Uterus (tissue), 3 donors: ENCODE measurements at regions not wholly inside any gene's neighbourhood (a gene's known extent, or its start where the extent isn't known, plus 50 kb on each side); places are given as distances from the start of the nearest gene placed in this dataset.
"Not testable (repeated sequence)": the region's sequence is repeated elsewhere in the genome, so short reads cannot be mapped to it uniquely, and the experiment has no call there.

Source experiments
- DNase-seq, 2 donors: peaks; one replicate each; pipeline ENCODE4 v3.0.0-alpha.2; 2019 to 2020
- H3K27ac ChIP-seq, 2 donors: fragments of 200-600 bp; sonication (generic); 1 replicate in 1 of 2; 2 replicates in 1 of 2; pipeline ENCODE4 v1.5.1; 2016 to 2018
- H3K27me3 ChIP-seq, 2 donors: fragments of 200-600 bp; sonication (generic); one replicate each; pipeline ENCODE4 v1.5.1; 2018 to 2019; ENCODE audit warnings: control low read depth in 1 of 2
- H3K36me3 ChIP-seq, 2 donors: fragments of 200-600 bp; sonication (generic); one replicate each; pipeline ENCODE4 v1.5.1; 2019; ENCODE audit warnings: control low read depth in 1 of 2
- H3K4me1 ChIP-seq, 2 donors: fragments of 200-600 bp; sonication (generic); one replicate each; pipeline ENCODE4 v1.5.1; 2018 to 2019; ENCODE audit warnings: control low read depth in 1 of 2
- H3K4me3 ChIP-seq, 2 donors: fragments of 200-600 bp; sonication (generic); 1 replicate in 1 of 2; 2 replicates in 1 of 2; pipeline ENCODE4 v1.5.1; 2018 to 2019; ENCODE audit warnings: mild to moderate bottlenecking in 1 of 2
- H3K9me3 ChIP-seq, 2 donors: fragments of 200-600 bp; sonication (generic); one replicate each; pipeline ENCODE4 v1.5.1; 2019; ENCODE audit warnings: control low read depth in 1 of 2
- CTCF ChIP-seq, 4 experiments: fragments of 200-600 bp in 2 of 4; fragments of 450-650 bp in 2 of 4; sonication (generic) in 2 of 4; IDR thresholded peaks; one replicate each; pipeline ENCODE4 v1.5.1; 2016 to 2019; ENCODE audit warnings: antibody characterized with exemption in 4 of 4, mild to moderate bottlenecking in 2 of 4, moderate library complexity in 1 of 4
- POLR2A ChIP-seq, 2 donors: fragments of 450-650 bp; IDR thresholded peaks; one replicate each; pipeline ENCODE4 v1.6.1; 2016; ENCODE audit warnings: antibody characterized with exemption in 2 of 2, mild to moderate bottlenecking in 1 of 2, moderate library complexity in 1 of 2
- intact Hi-C: fragments of 100-400 bp; cut with DNase I; formaldehyde crosslinking; loops from one replicate; pipeline ENCODE4 v1.15.1; 2023; ENCODE audit warnings: low total_unique reads
- donor health status: DM: yes; HTN: yes; CAD: no.

GRCh38 chr1:193438771-193439170, 252.4 kb upstream of the B3GALT2 start:
- Histone ChIP-seq H3K36me3 (no peaks in the 10 kb centered on the region), H3K27ac (no peak overlapping the region), H3K4me1 (no peaks in the 10 kb centered on the region), H3K27me3 (no peaks in the 10 kb centered on the region), H3K9me3 (no peaks in the 10 kb centered on the region), H3K4me3 (no peak overlapping the region)
- TF ChIP-seq CTCF (IDR thresholded peaks at IDR 0.05) = no peak
- no peak for TF ChIP-seq POLR2A (IDR thresholded peaks at IDR 0.05)
- no peak for DNase-seq
- intact Hi-C loops = no loop called here

GRCh38 chr1:193438312-193438711, 251.9 kb upstream of the B3GALT2 start:
- no peak overlapping the region for H3K27ac ChIP-seq
- no peaks in the 10 kb centered on the region for H3K9me3 ChIP-seq
- DNase-seq = no peak
- H3K4me1 ChIP-seq = no peaks in the 10 kb centered on the region
- no peak overlapping the region for H3K4me3 ChIP-seq
- TF ChIP-seq POLR2A (IDR thresholded peaks at IDR 0.05) (no peak), CTCF (IDR thresholded peaks at IDR 0.05) (no peak)
- H3K27me3 ChIP-seq = no peaks in the 10 kb centered on the region
- H3K36me3 ChIP-seq = no peaks in the 10 kb centered on the region
- intact Hi-C loops = no loop called here

- Histone ChIP-seq H3K27ac (no peak overlapping the region), H3K36me3 (no peaks in the 10 kb centered on the region), H3K4me3 (no peak overlapping the region), H3K4me1 (no peaks in the 10 kb centered on the region), H3K9me3 (no peaks in the 10 kb centered on the region), H3K27me3 (no peaks in the 10 kb centered on the region)
- TF ChIP-seq CTCF (IDR thresholded peaks at IDR 0.05) (no peak), POLR2A (IDR thresholded peaks at IDR 0.05) (no peak)
- no peak for DNase-seq
- intact Hi-C loops = no loop called here
These were observed 251.4 kb upstream of the B3GALT2 start for GRCh38 chr1:193437785-193438184.

- intact Hi-C loops, H3K27me3 ChIP-seq, H3K4me1 ChIP-seq, DNase-seq, H3K27ac ChIP-seq, H3K36me3 ChIP-seq, H3K9me3 ChIP-seq, H3K4me3 ChIP-seq: not testable (repeated sequence)
These were observed 250.9 kb upstream of the B3GALT2 start for GRCh38 chr1:193437333-193437732.

GRCh38 chr1:193435781-193436180, 249.4 kb upstream of the B3GALT2 start:
- H3K27ac ChIP-seq = no peak overlapping the region
- no peak for TF ChIP-seq POLR2A (IDR thresholded peaks at IDR 0.05)
- TF ChIP-seq CTCF (IDR thresholded peaks at IDR 0.05) = no peak
- H3K9me3 ChIP-seq = no peaks in the 10 kb centered on the region
- intact Hi-C loops = no loop called here
- H3K36me3 ChIP-seq = no peaks in the 10 kb centered on the region
- no peak for DNase-seq
- H3K4me1 ChIP-seq = no peaks in the 10 kb centered on the region
- H3K4me3 ChIP-seq = no peak overlapping the region
- H3K27me3 ChIP-seq = no peaks in the 10 kb centered on the region

DNA sequence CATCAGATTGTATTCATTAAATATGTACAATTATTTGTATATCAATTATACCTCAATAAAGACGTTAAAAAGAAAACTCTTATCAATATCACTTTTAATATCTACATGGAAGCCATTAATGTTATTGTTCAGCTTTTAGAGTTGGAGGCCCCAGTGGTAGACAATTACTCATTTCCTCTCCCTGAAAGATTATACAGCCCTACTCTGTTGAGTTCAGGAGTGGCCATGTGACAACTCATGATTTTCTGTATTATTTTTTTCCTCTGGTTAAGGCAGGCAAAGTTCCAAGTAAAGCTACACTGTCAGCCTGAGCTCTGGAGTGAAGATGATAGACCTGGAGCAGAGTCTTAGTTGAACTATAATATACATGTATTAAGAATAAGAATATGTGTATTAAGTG, 247.9 kb upstream of the B3GALT2 start:
- Histone ChIP-seq H3K27me3 (no peaks in the 10 kb centered on the region), H3K36me3 (no peaks in the 10 kb centered on the region), H3K9me3 (no peaks in the 10 kb centered on the region), H3K4me3 (no peak overlapping the region), H3K4me1 (no peaks in the 10 kb centered on the region), H3K27ac (no peak overlapping the region)
- DNase-seq = no peak
- intact Hi-C loops = no loop called here
- TF ChIP-seq POLR2A (IDR thresholded peaks at IDR 0.05) (no peak), CTCF (IDR thresholded peaks at IDR 0.05) (no peak)
